ENCODE measurements at regions not wholly inside any gene's neighbourhood (a gene's known extent, or its start where the extent isn't known, plus 50 kb on each side); places are given as distances from the start of the nearest gene placed in this dataset.

DNA sequence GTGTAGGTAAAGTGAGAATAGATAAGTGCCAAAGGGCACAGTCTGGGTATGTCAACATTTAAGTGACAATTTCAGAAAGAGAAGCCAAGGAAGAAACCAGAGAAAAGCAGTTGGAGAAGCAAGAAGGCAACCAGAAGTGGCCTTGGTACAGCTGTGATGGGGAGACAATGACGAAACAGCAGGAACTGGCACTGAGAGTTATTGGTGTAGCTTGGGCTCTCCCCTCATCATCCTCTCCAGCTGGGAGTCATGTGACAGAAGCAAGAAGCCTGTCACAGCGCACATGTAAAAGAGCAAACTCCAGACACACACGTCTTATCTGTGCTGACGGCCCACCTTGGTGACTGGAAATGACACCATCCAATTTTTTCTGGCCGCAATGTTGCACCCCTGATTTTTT lies 203.3 kb upstream of the NUDT4 start:
- Mint-ChIP-seq H3K4me1 (no peaks in the 10 kb centered on the region), H3K36me3 (ENCODE audit: low read depth) (no peaks in the 10 kb centered on the region), H3K27ac (ENCODE audit: unreplicated experiment) (no peak overlapping the region), H3K9me3 (peaks cover 6% of the 10 kb centered on the region), H3K27me3 (ENCODE audit: low read depth) (no peaks in the 10 kb centered on the region), H3K4me3 (no peak overlapping the region)
- no peak for DNase-seq (ENCODE audit: low read depth, low spot score)
- TF ChIP-seq, protein P1, sequence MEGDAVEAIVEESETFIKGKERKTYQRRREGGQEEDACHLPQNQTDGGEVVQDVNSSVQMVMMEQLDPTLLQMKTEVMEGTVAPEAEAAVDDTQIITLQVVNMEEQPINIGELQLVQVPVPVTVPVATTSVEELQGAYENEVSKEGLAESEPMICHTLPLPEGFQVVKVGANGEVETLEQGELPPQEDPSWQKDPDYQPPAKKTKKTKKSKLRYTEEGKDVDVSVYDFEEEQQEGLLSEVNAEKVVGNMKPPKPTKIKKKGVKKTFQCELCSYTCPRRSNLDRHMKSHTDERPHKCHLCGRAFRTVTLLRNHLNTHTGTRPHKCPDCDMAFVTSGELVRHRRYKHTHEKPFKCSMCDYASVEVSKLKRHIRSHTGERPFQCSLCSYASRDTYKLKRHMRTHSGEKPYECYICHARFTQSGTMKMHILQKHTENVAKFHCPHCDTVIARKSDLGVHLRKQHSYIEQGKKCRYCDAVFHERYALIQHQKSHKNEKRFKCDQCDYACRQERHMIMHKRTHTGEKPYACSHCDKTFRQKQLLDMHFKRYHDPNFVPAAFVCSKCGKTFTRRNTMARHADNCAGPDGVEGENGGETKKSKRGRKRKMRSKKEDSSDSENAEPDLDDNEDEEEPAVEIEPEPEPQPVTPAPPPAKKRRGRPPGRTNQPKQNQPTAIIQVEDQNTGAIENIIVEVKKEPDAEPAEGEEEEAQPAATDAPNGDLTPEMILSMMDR (conservative IDR thresholded peaks at IDR 0.05) = no peak

DNA sequence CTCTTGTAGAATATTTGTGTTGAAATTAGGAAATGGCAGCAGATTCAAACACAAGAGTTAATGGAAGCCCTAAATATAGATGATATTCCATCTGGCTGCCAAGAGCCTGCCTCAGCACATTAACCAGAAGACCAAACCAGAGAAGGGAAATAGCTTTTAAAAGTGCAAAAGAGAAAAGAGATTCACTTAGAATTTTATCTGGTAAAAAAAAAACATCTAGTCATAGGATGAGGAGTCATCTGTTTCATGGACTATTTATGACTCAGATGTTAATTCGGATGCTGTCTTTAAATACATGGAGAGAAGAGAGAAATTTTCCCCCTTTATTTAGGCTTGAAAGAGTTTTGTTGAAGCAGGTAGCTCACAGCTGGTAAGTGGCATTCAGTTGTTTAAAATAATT lies 201.6 kb upstream of the NUDT4 start:
- no peak for DNase-seq (ENCODE audit: low read depth, low spot score)
- Mint-ChIP-seq H3K36me3 (ENCODE audit: low read depth) (no peaks in the 10 kb centered on the region), H3K4me1 (peaks cover 5% of the 10 kb centered on the region), H3K27ac (ENCODE audit: unreplicated experiment) (no peak overlapping the region), H3K4me3 (no peak overlapping the region), H3K9me3 (peaks cover 6% of the 10 kb centered on the region), H3K27me3 (ENCODE audit: low read depth) (no peaks in the 10 kb centered on the region)
- TF ChIP-seq, protein P1 (conservative IDR thresholded peaks at IDR 0.05) = no peak

DNA sequence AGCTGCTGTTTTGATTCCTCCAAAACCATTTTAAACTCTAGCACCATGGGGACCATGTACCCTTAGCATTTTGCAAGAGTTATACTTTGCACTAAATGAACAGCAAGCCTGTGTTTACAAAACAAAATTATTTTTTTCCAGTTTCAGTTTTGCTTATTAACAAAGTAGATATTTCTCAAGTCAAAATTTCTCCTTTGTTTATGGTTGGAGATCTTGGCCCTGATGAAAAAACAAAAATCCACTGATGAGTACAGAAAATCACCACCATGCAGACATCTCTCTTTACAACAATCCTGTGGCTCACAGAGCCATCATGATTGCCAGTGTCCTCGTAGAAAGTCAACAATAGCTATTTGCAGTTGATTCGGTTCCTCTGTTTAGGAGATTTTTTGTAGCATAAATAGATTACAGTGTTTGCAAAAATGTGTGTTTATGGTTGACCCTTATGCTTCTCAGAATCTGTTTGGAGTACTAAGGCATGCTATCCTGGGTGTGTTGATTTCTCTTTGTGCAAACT lies 201.1 kb upstream of the NUDT4 start:
- H3K9me3 Mint-ChIP-seq = peaks cover 6% of the 10 kb centered on the region

DNA sequence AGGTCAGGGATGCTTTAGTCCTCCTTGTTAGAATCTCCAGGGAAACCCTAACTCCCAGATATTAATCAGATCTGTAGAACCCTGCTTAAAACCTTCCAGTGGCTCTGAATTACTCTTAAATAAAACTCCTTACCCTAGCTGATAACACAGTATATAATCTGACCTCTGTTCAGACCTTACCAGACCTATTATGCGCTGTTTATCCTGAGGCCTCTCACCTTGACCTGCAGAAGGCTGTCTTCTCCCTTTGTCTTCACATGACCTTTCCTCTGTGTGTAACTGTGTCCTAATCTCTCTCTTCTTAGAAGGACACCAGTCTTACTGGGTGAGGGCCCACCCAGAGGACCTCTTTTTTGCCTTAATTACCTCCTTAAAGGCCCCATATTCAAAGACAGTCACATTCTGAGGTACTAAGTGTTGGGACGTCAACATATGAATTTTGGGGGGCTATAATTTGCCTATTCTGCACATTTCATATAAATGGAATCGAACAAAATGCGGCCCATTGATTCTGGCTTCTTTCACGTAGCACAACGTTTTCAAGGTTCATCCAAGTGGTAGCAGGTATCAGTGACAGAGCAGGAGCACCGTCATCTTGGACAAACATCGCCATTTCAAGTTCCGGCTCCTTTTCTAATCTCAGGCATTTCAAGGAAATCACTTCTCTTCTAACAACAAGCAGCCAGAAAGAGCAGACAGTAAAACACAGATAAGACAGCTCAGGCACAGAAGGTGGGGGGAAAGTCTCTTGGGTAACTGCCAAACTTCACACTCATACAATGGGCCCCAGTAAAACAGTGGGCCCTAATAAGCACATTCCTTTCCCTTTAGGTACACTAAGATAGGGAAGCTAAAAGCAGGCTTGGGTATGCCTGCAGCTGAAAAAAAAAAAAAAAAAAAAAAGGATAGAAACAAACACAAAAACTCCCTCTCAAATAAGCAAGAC lies 200.2 kb upstream of the NUDT4 start:
- H3K27me3 Mint-ChIP-seq (ENCODE audit: low read depth) = no peaks in the 10 kb centered on the region
- TF ChIP-seq, protein P1 (conservative IDR thresholded peaks at IDR 0.05) = no peak

More for the DNA sequence above, 201.1 kb upstream of the NUDT4 start:
- H3K4me1 Mint-ChIP-seq = peaks cover 10% of the 10 kb centered on the region
- no peaks in the 10 kb centered on the region for H3K36me3 Mint-ChIP-seq (ENCODE audit: low read depth)
- no peak for DNase-seq (ENCODE audit: low read depth, low spot score)
- H3K27me3 Mint-ChIP-seq (ENCODE audit: low read depth) = no peaks in the 10 kb centered on the region
- H3K27ac Mint-ChIP-seq (ENCODE audit: unreplicated experiment) = no peak overlapping the region
- TF ChIP-seq, protein P1 (conservative IDR thresholded peaks at IDR 0.05) = no peak
- no peak overlapping the region for H3K4me3 Mint-ChIP-seq

DNA sequence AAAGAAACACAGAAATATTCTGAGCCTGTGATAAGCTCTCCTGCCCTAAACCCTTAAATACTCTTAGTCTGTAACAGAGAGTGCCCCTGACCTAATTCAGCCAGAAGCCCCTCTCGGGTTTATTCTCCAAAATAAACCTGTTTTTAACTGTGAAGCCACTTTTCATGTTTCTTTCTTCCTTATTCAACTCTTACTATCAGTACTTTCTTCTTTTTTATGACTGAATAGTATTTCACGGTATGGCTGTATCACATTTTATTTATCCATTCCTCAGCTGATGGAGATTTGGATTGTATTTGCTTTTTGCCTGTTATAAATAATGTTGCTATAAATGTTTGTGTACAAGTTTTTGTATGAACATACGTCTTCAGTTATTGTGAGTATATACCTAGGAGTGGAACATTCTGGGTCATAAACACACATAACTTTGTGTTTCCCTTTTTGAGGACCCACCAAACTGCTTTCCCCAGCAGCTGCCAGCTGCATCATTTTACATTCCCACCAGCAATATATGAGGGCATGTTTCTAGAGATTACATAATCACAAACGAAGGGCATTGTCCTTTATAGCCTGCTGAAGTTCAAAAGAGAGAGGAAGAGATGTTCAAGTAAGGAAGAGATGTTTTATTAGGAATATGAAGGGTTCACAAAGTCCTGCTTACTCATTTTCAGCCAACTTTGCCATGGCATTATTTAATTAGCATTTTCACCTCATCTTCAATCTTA lies 199.4 kb upstream of the NUDT4 start:
- Mint-ChIP-seq H3K27me3 (ENCODE audit: low read depth) (no peaks in the 10 kb centered on the region), H3K4me1 (peaks cover 12% of the 10 kb centered on the region), H3K4me3 (no peak overlapping the region), H3K9me3 (peaks cover 6% of the 10 kb centered on the region), H3K36me3 (ENCODE audit: low read depth) (no peaks in the 10 kb centered on the region), H3K27ac (ENCODE audit: unreplicated experiment) (no peak overlapping the region)
- TF ChIP-seq, protein P1 (conservative IDR thresholded peaks at IDR 0.05) = no peak
- DNase-seq (ENCODE audit: low read depth, low spot score) = no peak

More for the DNA sequence above, 200.2 kb upstream of the NUDT4 start:
- no peak for DNase-seq (ENCODE audit: low read depth, low spot score)
- H3K4me3 Mint-ChIP-seq = no peak overlapping the region
- no peaks in the 10 kb centered on the region for H3K36me3 Mint-ChIP-seq (ENCODE audit: low read depth)
- no peak overlapping the region for H3K27ac Mint-ChIP-seq (ENCODE audit: unreplicated experiment)
- H3K9me3 Mint-ChIP-seq = peaks cover 6% of the 10 kb centered on the region
- H3K4me1 Mint-ChIP-seq = peaks cover 12% of the 10 kb centered on the region
